Neutrophil (primary cell): ENCODE measurements at regions not wholly inside any gene's neighbourhood (a gene's known extent, or its start where the extent isn't known, plus 50 kb on each side); places are given as distances from the start of the nearest gene placed in this dataset.
"Not testable (repeated sequence)": the region's sequence is repeated elsewhere in the genome, so short reads cannot be mapped to it uniquely, and the experiment has no call there.

Experiments
- H3K27ac ChIP-seq: fragments of 200-600 bp; sonication (generic); 2 replicates; pipeline ENCODE4 v1.5.1; 2016; ENCODE audit warnings: mild to moderate bottlenecking, moderate library complexity
- H3K27me3 ChIP-seq: fragments of 200-600 bp; sonication (generic); 2 replicates; pipeline ENCODE4 v1.6.0; 2016; ENCODE audit warnings: mild to moderate bottlenecking
- H3K36me3 ChIP-seq: fragments of 200-600 bp; sonication (generic); 2 replicates; pipeline ENCODE4 v1.5.1; 2017
- H3K4me1 ChIP-seq, 2 experiments: fragments of 200-600 bp in 1 of 2; sonication (generic) in 1 of 2; 1 replicate in 1 of 2; 2 replicates in 1 of 2; pipeline versions ENCODE4 v1.5.1 to v1.6.1; 2013 to 2016; ENCODE audit warnings: low read depth in 1 of 2, low read length in 1 of 2, mild to moderate bottlenecking in 1 of 2, moderate library complexity in 1 of 2; ENCODE audit not compliant: control insufficient read depth in 1 of 2, insufficient read depth in 1 of 2
- H3K4me3 ChIP-seq, 2 experiments: fragments of 200-600 bp in 1 of 2; sonication (generic) in 1 of 2; 1 replicate in 1 of 2; 2 replicates in 1 of 2; pipeline ENCODE4 v1.5.1; 2013 to 2016; ENCODE audit warnings: low read depth in 1 of 2, low read length in 1 of 2, mild to moderate bottlenecking in 1 of 2, moderate library complexity in 1 of 2
- H3K9me3 ChIP-seq: fragments of 200-600 bp; sonication (generic); 2 replicates; pipeline ENCODE4 v1.5.1; 2016
- CTCF ChIP-seq: fragments of 200-600 bp; sonication (generic); IDR thresholded peaks from 2 replicates; pipeline ENCODE4 v1.5.1; 2016; ENCODE audit warnings: antibody characterized with exemption

DNA sequence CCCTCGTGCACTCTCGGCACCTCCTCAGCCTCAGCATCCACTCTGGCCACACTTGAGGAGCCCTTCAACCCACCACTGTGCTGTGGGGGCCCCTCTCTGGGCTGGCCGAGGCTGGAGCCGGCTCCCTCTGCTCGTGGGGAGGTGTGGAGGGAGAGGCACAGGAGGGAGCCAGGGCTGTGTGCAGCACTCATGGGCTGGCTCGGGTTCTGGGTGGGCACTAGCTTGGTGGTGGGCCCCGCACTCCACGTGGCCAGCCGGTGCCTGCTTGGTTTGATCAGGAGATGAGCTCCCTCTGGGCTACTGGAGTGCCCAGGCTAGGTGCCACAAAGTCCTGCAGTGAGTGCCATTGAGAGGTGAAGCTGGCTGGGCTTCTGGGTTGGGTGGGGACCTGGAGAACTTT lies 949.4 kb upstream of the GJE1 start:
- Histone ChIP-seq H3K36me3 (no peaks in the 10 kb centered on the region), H3K27ac (no peak overlapping the region), H3K27me3 (no peaks in the 10 kb centered on the region), H3K4me1 (no peaks in the 10 kb centered on the region), H3K9me3 (peaks cover 3% of the 10 kb centered on the region), H3K4me3 (no peak overlapping the region)
- no peak for TF ChIP-seq CTCF

DNA sequence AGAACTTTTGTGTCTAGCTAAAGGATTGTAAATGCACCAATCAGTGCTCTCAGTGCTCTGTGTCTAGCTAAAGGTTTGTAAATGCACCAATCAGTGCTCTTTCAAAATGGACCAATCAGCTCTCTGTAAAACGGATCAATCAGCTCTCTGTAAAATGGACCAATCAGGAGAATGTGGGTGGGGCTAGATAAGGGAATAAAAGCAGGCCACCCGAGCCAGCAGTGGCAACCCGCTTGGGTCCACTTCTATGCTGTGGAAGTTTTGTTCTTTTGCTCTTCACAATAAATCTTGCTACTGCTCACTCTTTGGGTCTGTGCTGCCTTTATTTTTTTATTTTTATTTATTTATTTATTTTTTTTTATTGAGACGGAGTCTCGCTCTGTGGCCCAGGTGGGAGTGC lies 957.3 kb upstream of the GJE1 start:
- not testable (repeated sequence) for H3K4me3 ChIP-seq, H3K4me1 ChIP-seq, H3K36me3 ChIP-seq, H3K9me3 ChIP-seq, H3K27me3 ChIP-seq, H3K27ac ChIP-seq

DNA sequence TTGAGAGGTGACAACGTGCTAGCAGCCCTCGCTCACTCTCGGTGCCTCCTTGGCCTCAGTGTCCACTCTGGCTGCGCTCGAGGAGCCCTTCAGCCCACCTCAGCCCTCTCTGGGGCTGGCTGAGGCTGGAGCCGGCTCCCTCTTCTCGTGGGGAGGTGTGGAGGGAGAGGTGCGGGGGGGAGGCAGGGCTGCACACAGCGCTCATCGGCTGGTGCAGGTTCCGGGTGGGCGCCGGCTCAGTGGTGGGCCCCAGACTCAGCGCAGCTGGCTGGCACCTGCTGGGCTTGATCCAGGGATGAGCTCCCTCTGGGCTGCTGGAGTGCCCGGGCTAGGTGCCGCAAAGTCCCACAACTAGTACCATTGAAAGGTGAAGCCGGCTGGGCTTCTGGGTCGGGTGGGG lies 957.8 kb upstream of the GJE1 start:
- peaks cover under 1% of the 10 kb centered on the region for H3K9me3 ChIP-seq
- H3K27me3 ChIP-seq = no peaks in the 10 kb centered on the region
- no peak overlapping the region for H3K27ac ChIP-seq
- H3K4me1 ChIP-seq = no peaks in the 10 kb centered on the region
- TF ChIP-seq CTCF = no peak
- no peak overlapping the region for H3K4me3 ChIP-seq
- H3K36me3 ChIP-seq = no peaks in the 10 kb centered on the region

DNA sequence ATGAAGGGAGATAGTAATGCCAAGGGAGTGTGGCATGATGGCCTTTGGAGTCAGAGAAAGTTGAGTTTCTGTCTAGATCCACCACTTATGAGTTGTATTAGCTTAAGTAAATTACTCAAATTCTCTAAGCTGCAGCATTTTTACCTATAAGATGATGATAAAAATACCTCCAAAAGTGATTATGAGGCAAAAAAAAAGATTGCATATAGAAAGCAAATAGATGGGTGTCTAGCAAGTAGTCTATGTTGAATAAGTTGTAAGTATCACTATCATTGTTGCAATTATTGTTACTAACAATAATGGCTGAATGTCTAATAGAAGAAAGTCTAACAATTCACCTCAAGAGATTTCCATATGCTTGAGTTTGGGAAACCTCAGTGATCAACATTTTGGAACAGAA lies 959.2 kb upstream of the GJE1 start:
- Histone ChIP-seq H3K27me3 (no peaks in the 10 kb centered on the region), H3K27ac (no peak overlapping the region), H3K36me3 (no peaks in the 10 kb centered on the region), H3K4me1 (no peaks in the 10 kb centered on the region), H3K4me3 (no peak overlapping the region), H3K9me3 (no peaks in the 10 kb centered on the region)
- no peak for TF ChIP-seq CTCF

- Histone ChIP-seq H3K9me3 (peaks cover 6% of the 10 kb centered on the region), H3K27me3 (no peaks in the 10 kb centered on the region), H3K4me1 (no peaks in the 10 kb centered on the region), H3K27ac (no peak overlapping the region), H3K36me3 (no peaks in the 10 kb centered on the region), H3K4me3 (no peak overlapping the region)
- no peak for TF ChIP-seq CTCF
These were observed 963.3 kb upstream of the GJE1 start for GRCh38 chr6:141169419-141169818.

- H3K27me3 ChIP-seq = no peaks in the 10 kb centered on the region
- H3K36me3 ChIP-seq = no peaks in the 10 kb centered on the region
- no peak for TF ChIP-seq CTCF
- H3K4me3 ChIP-seq = no peak overlapping the region
- no peaks in the 10 kb centered on the region for H3K4me1 ChIP-seq
- H3K9me3 ChIP-seq = peaks cover 6% of the 10 kb centered on the region
- no peak overlapping the region for H3K27ac ChIP-seq
These were observed 964.8 kb upstream of the GJE1 start for GRCh38 chr6:141167945-141168344.
